ENCODE measurements at regions not wholly inside any gene's neighbourhood (a gene's known extent, or its start where the extent isn't known, plus 50 kb on each side); places are given as distances from the start of the nearest gene placed in this dataset.

GRCh38 chr3:103796068-103796467 is 1361.3 kb downstream of the ZPLD1 start:
- POLR2A ChIA-PET, result no interaction called here
- CTCF ChIA-PET, result no interaction called here

GRCh38 chr3:103803787-103804186 is 1369.0 kb downstream of the ZPLD1 start:
- no peak for ATAC-seq

More at GRCh38 chr3:103796068-103796467, 1361.3 kb downstream of the ZPLD1 start:
- no peak overlapping the region for H3K27ac ChIP-seq (ENCODE audit: low read length)
- no TSS peak for BruUV-seq (replicated peaks)
- no peak for DNase-seq (ENCODE audit: low read depth, low spot score)
- no peak for ATAC-seq
- in situ Hi-C loops (cut with HindIII; ENCODE audit: low pct_unique_long_range_greater_than_20kb, low sequenced_read_pairs), result no loop called here
- no peaks in the 10 kb centered on the region for H3K27me3 ChIP-seq (ENCODE audit: control insufficient read depth, insufficient read depth, low read length)
- no peak overlapping the region for H3K4me3 ChIP-seq (ENCODE audit: low read depth in 2 of 2, low read length in 2 of 2)
- no peaks in the 10 kb centered on the region for H3K36me3 ChIP-seq (ENCODE audit: control insufficient read depth, insufficient read depth, low read length)
- H3K9me3 ChIP-seq (ENCODE audit: control insufficient read depth, insufficient read depth, low read depth, low read length), result no peaks in the 10 kb centered on the region
- H3K4me1 ChIP-seq (ENCODE audit: control insufficient read depth, insufficient read depth, low read length), result no peaks in the 10 kb centered on the region
- intact Hi-C loops (cut with micrococcal nuclease; ENCODE audit: unreplicated experiment), result no loop called here
- TF ChIP-seq REST (IDR thresholded peaks at IDR 0.05; ENCODE audit: insufficient read depth in 1 of 2, low read depth in 2 of 2, low read length in 1 of 2) (no peak), POLR2AphosphoS5 (IDR thresholded peaks at IDR 0.05; ENCODE audit: low read depth, low read length) (no peak), TCF7L2 (IDR thresholded peaks at IDR 0.05; ENCODE audit: low read depth, low read length) (no peak), SIN3A (IDR thresholded peaks at IDR 0.05; ENCODE audit: borderline replicate concordance, insufficient read depth, low read depth, low read length) (no peak), CTCF (IDR thresholded peaks at IDR 0.05) (no peak)

More at GRCh38 chr3:103803787-103804186, 1369.0 kb downstream of the ZPLD1 start:
- ChIA-PET CTCF (no interaction called here), POLR2A (no interaction called here)
- H3K27me3 ChIP-seq (ENCODE audit: control insufficient read depth, insufficient read depth, low read length), result no peaks in the 10 kb centered on the region
- DNase-seq (ENCODE audit: low read depth, low spot score), result no peak
- H3K9me3 ChIP-seq (ENCODE audit: control insufficient read depth, insufficient read depth, low read depth, low read length), result no peaks in the 10 kb centered on the region; the same call in 1 of the 2 replicates
- H3K36me3 ChIP-seq (ENCODE audit: control insufficient read depth, insufficient read depth, low read length), result no peaks in the 10 kb centered on the region
- no TSS peak for BruUV-seq (replicated peaks)
- TF ChIP-seq REST (IDR thresholded peaks at IDR 0.05; ENCODE audit: insufficient read depth in 1 of 2, low read depth in 2 of 2, low read length in 1 of 2) (no peak), TCF7L2 (IDR thresholded peaks at IDR 0.05; ENCODE audit: low read depth, low read length) (no peak), CTCF (IDR thresholded peaks at IDR 0.05) (no peak), POLR2AphosphoS5 (IDR thresholded peaks at IDR 0.05; ENCODE audit: low read depth, low read length) (no peak), SIN3A (IDR thresholded peaks at IDR 0.05; ENCODE audit: borderline replicate concordance, insufficient read depth, low read depth, low read length) (no peak)
- intact Hi-C loops (cut with micrococcal nuclease; ENCODE audit: unreplicated experiment), result no loop called here
- no peak overlapping the region for H3K27ac ChIP-seq (ENCODE audit: low read length)
- no peak overlapping the region for H3K4me3 ChIP-seq (ENCODE audit: low read depth in 2 of 2, low read length in 2 of 2)
- no peaks in the 10 kb centered on the region for H3K4me1 ChIP-seq (ENCODE audit: control insufficient read depth, insufficient read depth, low read length)
- in situ Hi-C loops (cut with HindIII; ENCODE audit: low pct_unique_long_range_greater_than_20kb, low sequenced_read_pairs), result no loop called here
